Astrocyte (in vitro differentiated cells and primary cell): ENCODE measurements at regions not wholly inside any gene's neighbourhood (a gene's known extent, or its start where the extent isn't known, plus 50 kb on each side); places are given as distances from the start of the nearest gene placed in this dataset.

Source experiments
- DNase-seq: peaks from one replicate; pipeline ENCODE4 v3.0.0-alpha.2; 2010; ENCODE audit warnings: low read depth
- FAIRE-seq: peaks from 2 replicates; lab custom pipeline; 2011; peaks lifted over from hg19 to GRCh38; lab: Jason Lieb, UNC
- H2AFZ ChIP-seq: 2 replicates; pipeline ENCODE4 v1.6.0; 2012; ENCODE audit warnings: low read depth, low read length, inconsistent platforms
- H3K27ac ChIP-seq: 2 replicates; pipeline ENCODE4 v1.5.1; 2011; ENCODE audit warnings: low read depth, low read length, inconsistent platforms
- H3K27me3 ChIP-seq: 2 replicates; pipeline ENCODE4 v1.6.0; 2011; ENCODE audit warnings: low read length, inconsistent platforms; ENCODE audit not compliant: insufficient read depth
- H3K36me3 ChIP-seq: 2 replicates; pipeline ENCODE4 v1.5.1; 2011; ENCODE audit warnings: low read length, inconsistent platforms; ENCODE audit not compliant: insufficient read depth
- H3K4me1 ChIP-seq: 2 replicates; pipeline ENCODE4 v1.5.1; 2011; ENCODE audit warnings: low read length, inconsistent platforms; ENCODE audit not compliant: insufficient read depth
- H3K4me2 ChIP-seq: 2 replicates; pipeline ENCODE4 v1.6.0; 2012; ENCODE audit warnings: low read length, inconsistent platforms
- H3K4me3 ChIP-seq: 2 replicates; pipeline ENCODE4 v1.5.1; 2011; ENCODE audit warnings: low read depth, mild to moderate bottlenecking, low read length, inconsistent platforms; ENCODE audit not compliant: insufficient read depth
- H3K79me2 ChIP-seq: 2 replicates; pipeline ENCODE4 v1.6.0; 2012; ENCODE audit warnings: mild to moderate bottlenecking, low read length, inconsistent platforms; ENCODE audit not compliant: insufficient read depth
- H3K9ac ChIP-seq: 2 replicates; pipeline ENCODE4 v1.6.0; 2012; ENCODE audit warnings: mild to moderate bottlenecking, low read length, inconsistent platforms
- H3K9me3 ChIP-seq: 2 replicates; pipeline ENCODE4 v1.5.1; 2012; ENCODE audit warnings: low read depth, mild to moderate bottlenecking, low read length, inconsistent platforms; ENCODE audit not compliant: insufficient read depth
- H4K20me1 ChIP-seq: 2 replicates; pipeline ENCODE4 v1.6.0; 2012; ENCODE audit warnings: low read length, inconsistent platforms; ENCODE audit not compliant: insufficient read depth
- H3K27ac Mint-ChIP-seq: one replicate; pipeline ENCODE4 v1.8.0; 2021; ENCODE audit warnings: mild to moderate bottlenecking, mixed read lengths; ENCODE audit not compliant: unreplicated experiment
- H3K27me3 Mint-ChIP-seq: one replicate; pipeline ENCODE4 v1.8.0; 2021; ENCODE audit warnings: low read depth, mixed read lengths; ENCODE audit not compliant: unreplicated experiment
- H3K36me3 Mint-ChIP-seq: one replicate; pipeline ENCODE4 v1.8.0; 2021; ENCODE audit warnings: low read depth, mixed read lengths; ENCODE audit not compliant: unreplicated experiment
- H3K4me1 Mint-ChIP-seq: one replicate; pipeline ENCODE4 v1.8.0; 2021; ENCODE audit warnings: low read depth, mixed read lengths; ENCODE audit not compliant: unreplicated experiment
- H3K4me3 Mint-ChIP-seq: one replicate; pipeline ENCODE4 v1.8.0; 2021; ENCODE audit warnings: mild to moderate bottlenecking, moderate library complexity, mixed read lengths; ENCODE audit not compliant: unreplicated experiment
- H3K9me3 Mint-ChIP-seq: one replicate; pipeline ENCODE4 v1.8.0; 2021; ENCODE audit warnings: mild to moderate bottlenecking, mixed read lengths; ENCODE audit not compliant: unreplicated experiment
- EZH2 ChIP-seq: IDR thresholded peaks from 2 replicates; pipeline ENCODE4 v1.6.1; 2012; ENCODE audit warnings: mild to moderate bottlenecking, low read length, inconsistent platforms; ENCODE audit not compliant: insufficient read depth
- TF ChIP-seq, protein P1 (sequence below): IDR thresholded peaks from 2 replicates; pipeline ENCODE4 v1.5.1; 2011; ENCODE audit warnings: low read depth, mild to moderate bottlenecking, inconsistent platforms, low read length, moderate library complexity; ENCODE audit not compliant: insufficient read depth

DNA sequence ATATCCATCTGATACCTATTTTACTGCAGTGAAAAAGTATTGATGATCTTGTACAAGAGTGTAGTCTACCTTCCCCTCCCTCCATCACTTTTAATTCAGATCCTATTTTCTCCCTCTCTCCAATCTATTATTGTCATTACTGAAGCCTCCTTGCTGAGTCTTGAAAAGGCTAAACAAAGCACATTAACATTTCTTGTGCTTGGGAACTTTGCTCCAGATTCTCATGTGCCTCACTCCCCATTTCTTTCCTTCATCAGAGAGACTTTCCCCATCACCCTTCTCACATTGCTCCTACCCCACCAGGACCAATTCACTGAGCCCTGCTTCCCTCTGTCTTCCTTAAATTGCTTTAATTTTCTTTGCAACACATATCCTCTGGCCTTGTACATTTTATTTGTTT, 736.2 kb upstream of the GCFC2 start:
- H3K4me3 ChIP-seq: no peak overlapping the region
- Mint-ChIP-seq H3K4me3 (no peak overlapping the region), H3K9me3 (no peaks in the 10 kb centered on the region), H3K36me3 (no peaks in the 10 kb centered on the region), H3K4me1 (no peaks in the 10 kb centered on the region), H3K27ac (no peak overlapping the region), H3K27me3 (no peaks in the 10 kb centered on the region)
- H3K27me3 ChIP-seq: no peaks in the 10 kb centered on the region
- no peaks in the 10 kb centered on the region for H3K4me1 ChIP-seq
- DNase-seq (no peak), FAIRE-seq (no peak)
- no peak overlapping the region for H3K9ac ChIP-seq
- H3K9me3 ChIP-seq: no peaks in the 10 kb centered on the region
- H3K36me3 ChIP-seq: no peaks in the 10 kb centered on the region
- H2AFZ ChIP-seq: no peak overlapping the region
- no peaks in the 10 kb centered on the region for H4K20me1 ChIP-seq
- no peak overlapping the region for H3K4me2 ChIP-seq
- no peak overlapping the region for H3K27ac ChIP-seq
- no peaks in the 10 kb centered on the region for H3K79me2 ChIP-seq
- no peak for TF ChIP-seq EZH2
- TF ChIP-seq, protein P1, sequence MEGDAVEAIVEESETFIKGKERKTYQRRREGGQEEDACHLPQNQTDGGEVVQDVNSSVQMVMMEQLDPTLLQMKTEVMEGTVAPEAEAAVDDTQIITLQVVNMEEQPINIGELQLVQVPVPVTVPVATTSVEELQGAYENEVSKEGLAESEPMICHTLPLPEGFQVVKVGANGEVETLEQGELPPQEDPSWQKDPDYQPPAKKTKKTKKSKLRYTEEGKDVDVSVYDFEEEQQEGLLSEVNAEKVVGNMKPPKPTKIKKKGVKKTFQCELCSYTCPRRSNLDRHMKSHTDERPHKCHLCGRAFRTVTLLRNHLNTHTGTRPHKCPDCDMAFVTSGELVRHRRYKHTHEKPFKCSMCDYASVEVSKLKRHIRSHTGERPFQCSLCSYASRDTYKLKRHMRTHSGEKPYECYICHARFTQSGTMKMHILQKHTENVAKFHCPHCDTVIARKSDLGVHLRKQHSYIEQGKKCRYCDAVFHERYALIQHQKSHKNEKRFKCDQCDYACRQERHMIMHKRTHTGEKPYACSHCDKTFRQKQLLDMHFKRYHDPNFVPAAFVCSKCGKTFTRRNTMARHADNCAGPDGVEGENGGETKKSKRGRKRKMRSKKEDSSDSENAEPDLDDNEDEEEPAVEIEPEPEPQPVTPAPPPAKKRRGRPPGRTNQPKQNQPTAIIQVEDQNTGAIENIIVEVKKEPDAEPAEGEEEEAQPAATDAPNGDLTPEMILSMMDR: no peak

DNA sequence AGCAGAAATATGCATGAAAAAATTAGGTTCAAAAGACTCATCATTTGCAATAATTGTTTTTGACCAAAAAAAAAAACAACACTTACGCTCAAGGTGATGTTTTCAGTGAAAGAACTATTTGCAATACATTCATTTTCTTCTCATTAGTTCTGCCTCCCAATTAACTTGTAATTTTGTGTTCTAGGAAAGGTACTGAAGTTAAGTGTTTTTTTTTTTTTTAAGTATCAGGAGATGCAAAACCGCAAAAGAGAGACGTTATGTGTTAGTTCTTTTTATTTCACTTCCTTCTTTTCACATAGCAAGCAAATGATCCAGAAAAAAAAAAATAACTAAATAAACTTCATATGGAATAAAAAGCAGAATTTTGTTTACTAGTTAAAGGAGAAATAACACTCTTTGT, 735.2 kb upstream of the GCFC2 start:
- Histone ChIP-seq H3K27ac (no peak overlapping the region), H3K79me2 (no peaks in the 10 kb centered on the region), H3K9ac (no peak overlapping the region), H3K4me3 (no peak overlapping the region), H3K4me2 (no peak overlapping the region), H3K27me3 (no peaks in the 10 kb centered on the region), H3K9me3 (no peaks in the 10 kb centered on the region), H3K36me3 (no peaks in the 10 kb centered on the region), H4K20me1 (no peaks in the 10 kb centered on the region), H2AFZ (no peak overlapping the region), H3K4me1 (no peaks in the 10 kb centered on the region)
- no peaks in the 10 kb centered on the region for H3K4me1 Mint-ChIP-seq
- no peak overlapping the region for H3K27ac Mint-ChIP-seq
- no peaks in the 10 kb centered on the region for H3K27me3 Mint-ChIP-seq
- no peaks in the 10 kb centered on the region for H3K36me3 Mint-ChIP-seq
- no peak for TF ChIP-seq EZH2
- TF ChIP-seq, protein P1: no peak
- no peak for DNase-seq
- no peaks in the 10 kb centered on the region for H3K9me3 Mint-ChIP-seq
- FAIRE-seq: no peak
- no peak overlapping the region for H3K4me3 Mint-ChIP-seq

DNA sequence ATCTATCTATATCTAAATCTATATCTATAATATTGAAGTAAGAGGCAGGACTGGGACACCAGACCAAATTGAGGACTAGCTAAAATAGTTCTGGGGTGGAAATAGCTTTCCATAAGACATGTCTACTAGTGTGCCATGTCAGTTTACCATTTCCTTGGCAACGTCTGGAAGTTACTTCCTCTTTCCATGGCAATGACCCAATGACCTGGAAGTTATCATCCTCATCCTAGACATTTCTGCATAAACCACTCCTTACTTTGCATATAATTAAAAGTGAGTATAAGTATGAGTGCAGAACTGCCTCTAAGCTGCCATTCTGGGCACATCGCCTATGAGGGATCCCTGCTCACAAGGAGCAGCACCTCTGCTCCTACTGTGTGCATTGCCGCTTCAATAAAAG, 734.0 kb upstream of the GCFC2 start:
- H3K27ac ChIP-seq: no peak overlapping the region
- Mint-ChIP-seq H3K27me3 (no peaks in the 10 kb centered on the region), H3K4me3 (no peak overlapping the region), H3K4me1 (no peaks in the 10 kb centered on the region), H3K9me3 (no peaks in the 10 kb centered on the region), H3K36me3 (no peaks in the 10 kb centered on the region), H3K27ac (no peak overlapping the region)
- no peaks in the 10 kb centered on the region for H4K20me1 ChIP-seq
- H3K4me3 ChIP-seq: no peak overlapping the region
- TF ChIP-seq, protein P1: no peak
- TF ChIP-seq EZH2: no peak
- no peaks in the 10 kb centered on the region for H3K27me3 ChIP-seq
- H3K4me1 ChIP-seq: no peaks in the 10 kb centered on the region
- no peak overlapping the region for H3K9ac ChIP-seq
- H3K36me3 ChIP-seq: no peaks in the 10 kb centered on the region
- no peaks in the 10 kb centered on the region for H3K79me2 ChIP-seq
- H3K9me3 ChIP-seq: no peaks in the 10 kb centered on the region
- FAIRE-seq (no peak), DNase-seq (no peak)
- H3K4me2 ChIP-seq: no peak overlapping the region
- H2AFZ ChIP-seq: no peak overlapping the region
